Stimulated activated naive CD8-positive, alpha-beta T cell treated with anti-CD3 and anti-CD28 coated beads, Interleukin-15, amount 100 ng/mL, for 72 hours (primary cell): ENCODE measurements at regions not wholly inside any gene's neighbourhood (a gene's known extent, or its start where the extent isn't known, plus 50 kb on each side); places are given as distances from the start of the nearest gene placed in this dataset.

Experiments
- ATAC-seq: fragments of 150-1000 bp; cut with Tn5 transposase; 2 replicates; pipeline ENCODE4 v1.10.0; 2021; ENCODE audit warnings: mild to moderate bottlenecking, moderate library complexity
- DNase-seq, 2 donors: peaks; one replicate each; pipeline ENCODE4 v3.0.0; 2021 to 2022
- H3K27ac Mint-ChIP-seq, 2 donors: one replicate each; pipeline ENCODE4 v1.8.0; 2022; ENCODE audit warnings: mild to moderate bottlenecking in 2 of 2, mixed read lengths in 2 of 2, moderate library complexity in 2 of 2
- H3K27me3 Mint-ChIP-seq: one replicate; pipeline ENCODE4 v1.8.0; 2022; ENCODE audit warnings: mixed read lengths
- H3K4me1 Mint-ChIP-seq: one replicate; pipeline ENCODE4 v1.8.0; 2022; ENCODE audit warnings: mild to moderate bottlenecking, mixed read lengths
- H3K4me3 Mint-ChIP-seq, 2 donors: one replicate each; pipeline ENCODE4 v1.8.0; 2022; ENCODE audit warnings: mild to moderate bottlenecking in 2 of 2, mixed read lengths in 2 of 2, moderate library complexity in 1 of 2
- H3K9me3 Mint-ChIP-seq, 2 donors: one replicate each; pipeline ENCODE4 v1.8.0; 2022; ENCODE audit warnings: mixed read lengths in 2 of 2

GRCh38 chr14:23800811-23801210 lies 152.8 kb upstream of the DHRS4 start:
- Mint-ChIP-seq H3K9me3 (peaks cover 5 to 14% of the 10 kb centered on the region in 2 donors), H3K27ac (no peak overlapping the region), H3K4me1 (no peaks in the 10 kb centered on the region), H3K4me3 (no peak overlapping the region), H3K27me3 (peaks cover 10% of the 10 kb centered on the region)
- DNase-seq (no peak), ATAC-seq (no peak)

- no peak overlapping the region for H3K4me3 Mint-ChIP-seq
- no peak overlapping the region for H3K27ac Mint-ChIP-seq
- peaks cover 5 to 15% of the 10 kb centered on the region in 2 donors for H3K9me3 Mint-ChIP-seq
- peaks cover 10% of the 10 kb centered on the region for H3K27me3 Mint-ChIP-seq
- no peaks in the 10 kb centered on the region for H3K4me1 Mint-ChIP-seq
- ATAC-seq: no peak
- DNase-seq: no peak
Measured at GRCh38 chr14:23801766-23802165, 151.8 kb upstream of the DHRS4 start.

- Mint-ChIP-seq H3K4me1 (no peaks in the 10 kb centered on the region), H3K27me3 (peaks cover 2% of the 10 kb centered on the region), H3K27ac (no peak overlapping the region), H3K9me3 (peaks cover 5 to 15% of the 10 kb centered on the region in 2 donors), H3K4me3 (no peak overlapping the region)
- no peak for DNase-seq
- no peak for ATAC-seq
Measured at GRCh38 chr14:23804817-23805216, 148.8 kb upstream of the DHRS4 start.

- Mint-ChIP-seq H3K4me3 (no peak overlapping the region), H3K27ac (no peak overlapping the region), H3K27me3 (no peaks in the 10 kb centered on the region), H3K4me1 (no peaks in the 10 kb centered on the region), H3K9me3 (peaks cover 5 to 15% of the 10 kb centered on the region in 2 donors)
- no peak for ATAC-seq
- DNase-seq: no peak
Measured at GRCh38 chr14:23805761-23806160, 147.8 kb upstream of the DHRS4 start.

GRCh38 chr14:23814527-23815256 lies 138.9 kb upstream of the DHRS4 start:
- DNase-seq (no peak), ATAC-seq (no peak)
- Mint-ChIP-seq H3K27ac (no peak overlapping the region), H3K9me3 (no peaks in the 10 kb centered on the region), H3K4me1 (no peaks in the 10 kb centered on the region), H3K27me3 (no peaks in the 10 kb centered on the region), H3K4me3 (no peak overlapping the region)

- Mint-ChIP-seq H3K27ac (no peak overlapping the region), H3K4me1 (no peaks in the 10 kb centered on the region), H3K27me3 (no peaks in the 10 kb centered on the region), H3K9me3 (no peaks in the 10 kb centered on the region), H3K4me3 (no peak overlapping the region)
- DNase-seq (no peak), ATAC-seq (no peak)
Measured at GRCh38 chr14:23816371-23816770, 137.2 kb upstream of the DHRS4 start.

- Mint-ChIP-seq H3K4me3 (no peak overlapping the region), H3K27me3 (no peaks in the 10 kb centered on the region), H3K9me3 (no peaks in the 10 kb centered on the region), H3K4me1 (no peaks in the 10 kb centered on the region), H3K27ac (no peak overlapping the region)
- ATAC-seq: no peak
- no peak for DNase-seq
Measured at GRCh38 chr14:23817164-23817767, 136.3 kb upstream of the DHRS4 start.

- H3K27ac Mint-ChIP-seq: no peak overlapping the region
- no peak for DNase-seq
Measured at GRCh38 chr14:23827100-23827892, 126.3 kb upstream of the DHRS4 start.

GRCh38 chr14:23828001-23828400 lies 125.6 kb upstream of the DHRS4 start:
- ATAC-seq (no peak), DNase-seq (no peak)
- Mint-ChIP-seq H3K4me3 (no peak overlapping the region), H3K27ac (no peak overlapping the region), H3K4me1 (no peaks in the 10 kb centered on the region), H3K27me3 (peaks cover 7% of the 10 kb centered on the region), H3K9me3 (no peaks in the 10 kb centered on the region)

More at GRCh38 chr14:23827100-23827892, 126.3 kb upstream of the DHRS4 start:
- peaks cover 7% of the 10 kb centered on the region for H3K27me3 Mint-ChIP-seq
- no peak for ATAC-seq
- no peak overlapping the region for H3K4me3 Mint-ChIP-seq
- H3K9me3 Mint-ChIP-seq: no peaks in the 10 kb centered on the region
- no peaks in the 10 kb centered on the region for H3K4me1 Mint-ChIP-seq

- no peak overlapping the region for H3K4me3 Mint-ChIP-seq
- no peaks in the 10 kb centered on the region for H3K9me3 Mint-ChIP-seq
- H3K27me3 Mint-ChIP-seq: peaks cover 7% of the 10 kb centered on the region
- no peaks in the 10 kb centered on the region for H3K4me1 Mint-ChIP-seq
- DNase-seq (no peak), ATAC-seq (no peak)
- no peak overlapping the region for H3K27ac Mint-ChIP-seq
Measured at GRCh38 chr14:23828616-23829015, 125.0 kb upstream of the DHRS4 start.

GRCh38 chr14:23829736-23830471 lies 123.7 kb upstream of the DHRS4 start:
- Mint-ChIP-seq H3K27ac (no peak overlapping the region), H3K9me3 (no peaks in the 10 kb centered on the region), H3K4me1 (no peaks in the 10 kb centered on the region), H3K27me3 (peaks cover 7% of the 10 kb centered on the region), H3K4me3 (no peak overlapping the region)
- DNase-seq (no peak), ATAC-seq (no peak)

- no peaks in the 10 kb centered on the region for H3K9me3 Mint-ChIP-seq
- DNase-seq (peak in 1 of 2 donors; percentile 2), ATAC-seq (peak; percentile 64)
- H3K4me1 Mint-ChIP-seq: no peaks in the 10 kb centered on the region
- peaks cover 7% of the 10 kb centered on the region for H3K27me3 Mint-ChIP-seq
- H3K27ac Mint-ChIP-seq: no peak overlapping the region
- H3K4me3 Mint-ChIP-seq: no peak overlapping the region
Measured at GRCh38 chr14:23831596-23831995, 122.0 kb upstream of the DHRS4 start.

- peaks cover 7% of the 10 kb centered on the region for H3K27me3 Mint-ChIP-seq
- no peaks in the 10 kb centered on the region for H3K4me1 Mint-ChIP-seq
- no peak overlapping the region for H3K4me3 Mint-ChIP-seq
- no peaks in the 10 kb centered on the region for H3K9me3 Mint-ChIP-seq
- ATAC-seq (no peak), DNase-seq (no peak)
- H3K27ac Mint-ChIP-seq: no peak overlapping the region
Measured at GRCh38 chr14:23861666-23862065, 91.9 kb upstream of the DHRS4 start.

- Mint-ChIP-seq H3K9me3 (no peaks in the 10 kb centered on the region), H3K27ac (no peak overlapping the region), H3K27me3 (peaks cover 7% of the 10 kb centered on the region), H3K4me1 (no peaks in the 10 kb centered on the region), H3K4me3 (no peak overlapping the region)
- DNase-seq (no peak), ATAC-seq (no peak)
Measured at GRCh38 chr14:23862513-23862912, 91.1 kb upstream of the DHRS4 start.

GRCh38 chr14:23863836-23864235 lies 89.7 kb upstream of the DHRS4 start:
- DNase-seq: no peak
- H3K27ac Mint-ChIP-seq: no peak overlapping the region
- H3K9me3 Mint-ChIP-seq: no peaks in the 10 kb centered on the region
- H3K4me1 Mint-ChIP-seq: no peaks in the 10 kb centered on the region
- H3K27me3 Mint-ChIP-seq: peaks cover 7% of the 10 kb centered on the region
- no peak for ATAC-seq
- no peak overlapping the region for H3K4me3 Mint-ChIP-seq
